GM23338 (cell line): ENCODE measurements at regions not wholly inside any gene's neighbourhood (a gene's known extent, or its start where the extent isn't known, plus 50 kb on each side); places are given as distances from the start of the nearest gene placed in this dataset.

ENCODE experiments used
- CREB1 ChIP-seq: fragments of 250-450 bp; sonication (Bioruptor Pico); IDR thresholded peaks from 2 replicates; pipeline ENCODE4 v1.5.0; 2020; ENCODE audit warnings: low read depth, mild to moderate bottlenecking, moderate library complexity
- EZH2 ChIP-seq: fragments of 200-600 bp; sonication (generic); IDR thresholded peaks from one replicate; pipeline ENCODE4 v1.8.0; 2017; ENCODE audit warnings: antibody characterized with exemption, mild to moderate bottlenecking, low read depth; ENCODE audit not compliant: unreplicated experiment
- EZH2phosphoT487 ChIP-seq: fragments of 200-600 bp; sonication (generic); IDR thresholded peaks from one replicate; pipeline ENCODE4 v1.8.1; 2018; ENCODE audit warnings: antibody characterized with exemption; ENCODE audit not compliant: unreplicated experiment
- JUNB ChIP-seq: IDR thresholded peaks from one replicate; pipeline ENCODE4 v1.6.1; 2016; ENCODE audit warnings: antibody characterized with exemption; ENCODE audit not compliant: unreplicated experiment
- NANOG ChIP-seq: IDR thresholded peaks from 2 replicates; pipeline ENCODE4 v1.6.1; 2016; ENCODE audit warnings: antibody characterized with exemption, borderline replicate concordance
- POLR2AphosphoS5 ChIP-seq: IDR thresholded peaks from 2 replicates; pipeline ENCODE4 v1.6.1; 2016; ENCODE audit warnings: antibody characterized with exemption, low read depth
- STAT1 ChIP-seq: IDR thresholded peaks from one replicate; pipeline ENCODE4 v1.6.1; 2016; ENCODE audit warnings: antibody characterized with exemption; ENCODE audit not compliant: unreplicated experiment
- ZNF114 ChIP-seq: fragments of 250-450 bp; sonication (Bioruptor Pico); IDR thresholded peaks from 2 replicates; pipeline ENCODE4 v1.5.0; 2020; ENCODE audit warnings: mild to moderate bottlenecking, moderate library complexity
- ZNF331 ChIP-seq: fragments of 250-450 bp; sonication (Bioruptor Pico); IDR thresholded peaks from 2 replicates; pipeline ENCODE4 v1.5.0; 2020; ENCODE audit warnings: low read depth, mild to moderate bottlenecking, moderate library complexity
- TF ChIP-seq, protein P1 (sequence below), 2 experiments: fragments of 200-600 bp in 1 of 2; sonication (generic) in 1 of 2; conservative IDR thresholded peaks; 2 replicates each; pipeline versions ENCODE4 v1.5.1 to v1.6.1; 2016 to 2017; ENCODE audit warnings: antibody characterized with exemption in 2 of 2, low read depth in 2 of 2, mild to moderate bottlenecking in 2 of 2, moderate library complexity in 1 of 2
- TF ChIP-seq, protein P2 (sequence below): IDR thresholded peaks from one replicate; pipeline ENCODE4 v1.6.1; 2018; ENCODE audit warnings: antibody characterized with exemption; ENCODE audit not compliant: unreplicated experiment
- TF ChIP-seq, protein P3 (sequence below): IDR thresholded peaks from 2 replicates; pipeline ENCODE4 v1.6.1; 2016; ENCODE audit warnings: antibody characterized with exemption
- TF ChIP-seq, protein P4 (sequence below): fragments of 250-450 bp; sonication (Bioruptor Pico); IDR thresholded peaks from 2 replicates; pipeline ENCODE4 v1.5.0; 2020; ENCODE audit warnings: mild to moderate bottlenecking, moderate library complexity

GRCh38 chr6:134819863-134820800 is 129.8 kb downstream of the ALDH8A1 start:
- no peak for TF ChIP-seq POLR2AphosphoS5
- TF ChIP-seq, protein P1, sequence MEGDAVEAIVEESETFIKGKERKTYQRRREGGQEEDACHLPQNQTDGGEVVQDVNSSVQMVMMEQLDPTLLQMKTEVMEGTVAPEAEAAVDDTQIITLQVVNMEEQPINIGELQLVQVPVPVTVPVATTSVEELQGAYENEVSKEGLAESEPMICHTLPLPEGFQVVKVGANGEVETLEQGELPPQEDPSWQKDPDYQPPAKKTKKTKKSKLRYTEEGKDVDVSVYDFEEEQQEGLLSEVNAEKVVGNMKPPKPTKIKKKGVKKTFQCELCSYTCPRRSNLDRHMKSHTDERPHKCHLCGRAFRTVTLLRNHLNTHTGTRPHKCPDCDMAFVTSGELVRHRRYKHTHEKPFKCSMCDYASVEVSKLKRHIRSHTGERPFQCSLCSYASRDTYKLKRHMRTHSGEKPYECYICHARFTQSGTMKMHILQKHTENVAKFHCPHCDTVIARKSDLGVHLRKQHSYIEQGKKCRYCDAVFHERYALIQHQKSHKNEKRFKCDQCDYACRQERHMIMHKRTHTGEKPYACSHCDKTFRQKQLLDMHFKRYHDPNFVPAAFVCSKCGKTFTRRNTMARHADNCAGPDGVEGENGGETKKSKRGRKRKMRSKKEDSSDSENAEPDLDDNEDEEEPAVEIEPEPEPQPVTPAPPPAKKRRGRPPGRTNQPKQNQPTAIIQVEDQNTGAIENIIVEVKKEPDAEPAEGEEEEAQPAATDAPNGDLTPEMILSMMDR (conservative IDR thresholded peaks at IDR 0.05; ENCODE audit: low read depth in 2 of 2): no peak
- TF ChIP-seq, protein P2, sequence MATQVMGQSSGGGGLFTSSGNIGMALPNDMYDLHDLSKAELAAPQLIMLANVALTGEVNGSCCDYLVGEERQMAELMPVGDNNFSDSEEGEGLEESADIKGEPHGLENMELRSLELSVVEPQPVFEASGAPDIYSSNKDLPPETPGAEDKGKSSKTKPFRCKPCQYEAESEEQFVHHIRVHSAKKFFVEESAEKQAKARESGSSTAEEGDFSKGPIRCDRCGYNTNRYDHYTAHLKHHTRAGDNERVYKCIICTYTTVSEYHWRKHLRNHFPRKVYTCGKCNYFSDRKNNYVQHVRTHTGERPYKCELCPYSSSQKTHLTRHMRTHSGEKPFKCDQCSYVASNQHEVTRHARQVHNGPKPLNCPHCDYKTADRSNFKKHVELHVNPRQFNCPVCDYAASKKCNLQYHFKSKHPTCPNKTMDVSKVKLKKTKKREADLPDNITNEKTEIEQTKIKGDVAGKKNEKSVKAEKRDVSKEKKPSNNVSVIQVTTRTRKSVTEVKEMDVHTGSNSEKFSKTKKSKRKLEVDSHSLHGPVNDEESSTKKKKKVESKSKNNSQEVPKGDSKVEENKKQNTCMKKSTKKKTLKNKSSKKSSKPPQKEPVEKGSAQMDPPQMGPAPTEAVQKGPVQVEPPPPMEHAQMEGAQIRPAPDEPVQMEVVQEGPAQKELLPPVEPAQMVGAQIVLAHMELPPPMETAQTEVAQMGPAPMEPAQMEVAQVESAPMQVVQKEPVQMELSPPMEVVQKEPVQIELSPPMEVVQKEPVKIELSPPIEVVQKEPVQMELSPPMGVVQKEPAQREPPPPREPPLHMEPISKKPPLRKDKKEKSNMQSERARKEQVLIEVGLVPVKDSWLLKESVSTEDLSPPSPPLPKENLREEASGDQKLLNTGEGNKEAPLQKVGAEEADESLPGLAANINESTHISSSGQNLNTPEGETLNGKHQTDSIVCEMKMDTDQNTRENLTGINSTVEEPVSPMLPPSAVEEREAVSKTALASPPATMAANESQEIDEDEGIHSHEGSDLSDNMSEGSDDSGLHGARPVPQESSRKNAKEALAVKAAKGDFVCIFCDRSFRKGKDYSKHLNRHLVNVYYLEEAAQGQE: no peak
- no peak for TF ChIP-seq EZH2
- no peak for TF ChIP-seq CREB1 (CRISPR knock-in tag)
- no peak for TF ChIP-seq EZH2phosphoT487
- TF ChIP-seq ZNF331: no peak
- TF ChIP-seq, protein P3, sequence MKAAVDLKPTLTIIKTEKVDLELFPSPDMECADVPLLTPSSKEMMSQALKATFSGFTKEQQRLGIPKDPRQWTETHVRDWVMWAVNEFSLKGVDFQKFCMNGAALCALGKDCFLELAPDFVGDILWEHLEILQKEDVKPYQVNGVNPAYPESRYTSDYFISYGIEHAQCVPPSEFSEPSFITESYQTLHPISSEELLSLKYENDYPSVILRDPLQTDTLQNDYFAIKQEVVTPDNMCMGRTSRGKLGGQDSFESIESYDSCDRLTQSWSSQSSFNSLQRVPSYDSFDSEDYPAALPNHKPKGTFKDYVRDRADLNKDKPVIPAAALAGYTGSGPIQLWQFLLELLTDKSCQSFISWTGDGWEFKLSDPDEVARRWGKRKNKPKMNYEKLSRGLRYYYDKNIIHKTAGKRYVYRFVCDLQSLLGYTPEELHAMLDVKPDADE: no peak
- TF ChIP-seq, protein P4, sequence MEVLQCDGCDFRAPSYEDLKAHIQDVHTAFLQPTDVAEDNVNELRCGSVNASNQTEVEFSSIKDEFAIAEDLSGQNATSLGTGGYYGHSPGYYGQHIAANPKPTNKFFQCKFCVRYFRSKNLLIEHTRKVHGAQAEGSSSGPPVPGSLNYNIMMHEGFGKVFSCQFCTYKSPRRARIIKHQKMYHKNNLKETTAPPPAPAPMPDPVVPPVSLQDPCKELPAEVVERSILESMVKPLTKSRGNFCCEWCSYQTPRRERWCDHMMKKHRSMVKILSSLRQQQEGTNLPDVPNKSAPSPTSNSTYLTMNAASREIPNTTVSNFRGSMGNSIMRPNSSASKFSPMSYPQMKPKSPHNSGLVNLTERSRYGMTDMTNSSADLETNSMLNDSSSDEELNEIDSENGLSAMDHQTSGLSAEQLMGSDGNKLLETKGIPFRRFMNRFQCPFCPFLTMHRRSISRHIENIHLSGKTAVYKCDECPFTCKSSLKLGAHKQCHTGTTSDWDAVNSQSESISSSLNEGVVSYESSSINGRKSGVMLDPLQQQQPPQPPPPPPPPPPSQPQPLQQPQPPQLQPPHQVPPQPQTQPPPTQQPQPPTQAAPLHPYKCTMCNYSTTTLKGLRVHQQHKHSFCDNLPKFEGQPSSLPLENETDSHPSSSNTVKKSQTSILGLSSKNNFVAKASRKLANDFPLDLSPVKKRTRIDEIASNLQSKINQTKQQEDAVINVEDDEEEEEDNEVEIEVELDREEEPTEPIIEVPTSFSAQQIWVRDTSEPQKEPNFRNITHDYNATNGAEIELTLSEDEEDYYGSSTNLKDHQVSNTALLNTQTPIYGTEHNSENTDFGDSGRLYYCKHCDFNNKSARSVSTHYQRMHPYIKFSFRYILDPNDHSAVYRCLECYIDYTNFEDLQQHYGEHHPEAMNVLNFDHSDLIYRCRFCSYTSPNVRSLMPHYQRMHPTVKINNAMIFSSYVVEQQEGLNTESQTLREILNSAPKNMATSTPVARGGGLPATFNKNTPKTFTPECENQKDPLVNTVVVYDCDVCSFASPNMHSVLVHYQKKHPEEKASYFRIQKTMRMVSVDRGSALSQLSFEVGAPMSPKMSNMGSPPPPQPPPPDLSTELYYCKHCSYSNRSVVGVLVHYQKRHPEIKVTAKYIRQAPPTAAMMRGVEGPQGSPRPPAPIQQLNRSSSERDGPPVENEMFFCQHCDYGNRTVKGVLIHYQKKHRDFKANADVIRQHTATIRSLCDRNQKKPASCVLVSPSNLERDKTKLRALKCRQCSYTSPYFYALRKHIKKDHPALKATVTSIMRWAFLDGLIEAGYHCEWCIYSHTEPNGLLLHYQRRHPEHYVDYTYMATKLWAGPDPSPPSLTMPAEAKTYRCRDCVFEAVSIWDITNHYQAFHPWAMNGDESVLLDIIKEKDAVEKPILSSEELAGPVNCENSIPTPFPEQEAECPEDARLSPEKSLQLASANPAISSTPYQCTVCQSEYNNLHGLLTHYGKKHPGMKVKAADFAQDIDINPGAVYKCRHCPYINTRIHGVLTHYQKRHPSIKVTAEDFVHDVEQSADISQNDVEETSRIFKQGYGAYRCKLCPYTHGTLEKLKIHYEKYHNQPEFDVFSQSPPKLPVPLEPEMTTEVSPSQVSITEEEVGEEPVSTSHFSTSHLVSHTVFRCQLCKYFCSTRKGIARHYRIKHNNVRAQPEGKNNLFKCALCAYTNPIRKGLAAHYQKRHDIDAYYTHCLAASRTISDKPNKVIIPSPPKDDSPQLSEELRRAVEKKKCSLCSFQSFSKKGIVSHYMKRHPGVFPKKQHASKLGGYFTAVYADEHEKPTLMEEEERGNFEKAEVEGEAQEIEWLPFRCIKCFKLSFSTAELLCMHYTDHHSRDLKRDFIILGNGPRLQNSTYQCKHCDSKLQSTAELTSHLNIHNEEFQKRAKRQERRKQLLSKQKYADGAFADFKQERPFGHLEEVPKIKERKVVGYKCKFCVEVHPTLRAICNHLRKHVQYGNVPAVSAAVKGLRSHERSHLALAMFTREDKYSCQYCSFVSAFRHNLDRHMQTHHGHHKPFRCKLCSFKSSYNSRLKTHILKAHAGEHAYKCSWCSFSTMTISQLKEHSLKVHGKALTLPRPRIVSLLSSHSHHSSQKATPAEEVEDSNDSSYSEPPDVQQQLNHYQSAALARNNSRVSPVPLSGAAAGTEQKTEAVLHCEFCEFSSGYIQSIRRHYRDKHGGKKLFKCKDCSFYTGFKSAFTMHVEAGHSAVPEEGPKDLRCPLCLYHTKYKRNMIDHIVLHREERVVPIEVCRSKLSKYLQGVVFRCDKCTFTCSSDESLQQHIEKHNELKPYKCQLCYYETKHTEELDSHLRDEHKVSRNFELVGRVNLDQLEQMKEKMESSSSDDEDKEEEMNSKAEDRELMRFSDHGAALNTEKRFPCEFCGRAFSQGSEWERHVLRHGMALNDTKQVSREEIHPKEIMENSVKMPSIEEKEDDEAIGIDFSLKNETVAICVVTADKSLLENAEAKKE (CRISPR knock-in tag): no peak
- no peak for TF ChIP-seq JUNB
- TF ChIP-seq ZNF114 (CRISPR knock-in tag): no peak
- TF ChIP-seq STAT1: no peak
- TF ChIP-seq NANOG: no peak
